ENCODE measurements at regions not wholly inside any gene's neighbourhood (a gene's known extent, or its start where the extent isn't known, plus 50 kb on each side); places are given as distances from the start of the nearest gene placed in this dataset.

DNA sequence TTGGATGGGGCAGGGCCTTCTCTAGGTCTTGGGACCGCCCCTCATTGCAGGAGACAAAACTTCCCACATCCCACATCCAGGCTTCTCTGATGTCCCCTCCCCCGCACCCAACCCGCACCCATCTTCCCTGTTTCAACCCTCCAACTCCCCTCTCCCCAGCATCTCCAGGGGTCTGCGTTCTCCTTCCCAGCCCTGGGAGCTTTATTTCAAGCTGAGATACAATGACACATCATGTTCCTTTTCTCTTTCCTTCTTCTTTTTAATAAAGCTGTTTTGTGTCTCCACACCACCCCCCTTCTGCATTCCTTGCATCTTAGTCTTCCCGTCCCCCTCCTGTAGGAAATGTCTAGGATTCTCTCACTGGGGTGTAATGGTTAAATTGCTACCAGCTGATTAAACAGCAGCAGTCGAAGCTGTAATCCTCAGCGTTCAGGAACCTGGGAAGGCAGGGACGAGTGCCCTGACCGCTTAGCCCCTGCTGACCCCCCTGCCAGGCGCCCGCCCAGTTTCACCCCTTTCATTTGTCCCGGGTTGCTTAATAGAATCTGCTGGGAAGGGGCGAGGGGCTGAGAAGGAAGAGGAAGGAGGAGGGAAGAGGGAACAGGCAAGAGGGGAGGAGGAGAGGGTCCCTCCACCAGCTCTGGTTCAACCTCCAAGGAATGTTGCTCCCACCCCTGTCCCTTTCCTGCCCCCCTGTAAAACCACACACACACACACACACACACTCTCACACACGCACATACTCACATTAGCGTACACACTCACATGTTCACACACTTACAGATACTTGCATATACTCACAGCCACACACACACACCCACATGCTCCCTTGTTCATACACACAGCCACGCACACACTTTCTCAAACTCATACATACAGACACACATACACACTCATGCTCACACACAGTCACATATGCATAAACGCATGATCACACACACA lies 104.5 kb upstream of the MED13L start:
- H4K20me1 ChIP-seq (ENCODE audit: control insufficient read depth, extremely low read depth, insufficient read depth, low read length) = no peaks in the 10 kb centered on the region
- H2AFZ ChIP-seq (ENCODE audit: low read length) = peak overlapping the region; percentile 11
- H3K4me1 ChIP-seq (ENCODE audit: control insufficient read depth, extremely low read depth, insufficient read depth, low read length) = peaks cover 21% of the 10 kb centered on the region
- peak overlapping the region; percentile 54 for H3K9ac ChIP-seq (ENCODE audit: insufficient read depth, low read length)
- H3K27me3 ChIP-seq (ENCODE audit: control insufficient read depth, insufficient read depth, low read length) = no peaks in the 10 kb centered on the region
- H3K79me2 ChIP-seq (ENCODE audit: control insufficient read depth, insufficient read depth, low read length) = no peaks in the 10 kb centered on the region
- H3K36me3 ChIP-seq (ENCODE audit: control insufficient read depth, insufficient read depth, low read length) = no peaks in the 10 kb centered on the region
- peak; percentile 93 to 99 for DNase-seq (ENCODE audit: low read depth in 2 of 2)
- H3K9me3 ChIP-seq (ENCODE audit: control insufficient read depth, insufficient read depth, low read depth, low read length) = no peaks in the 10 kb centered on the region
- peak overlapping the region; percentile 74 for H3K4me2 ChIP-seq (ENCODE audit: extremely low read depth, insufficient read depth, low read length)
- no peak for TF ChIP-seq EZH2 (IDR thresholded peaks at IDR 0.05; ENCODE audit: low read length, missing control alignments)
- TF ChIP-seq, protein P1, sequence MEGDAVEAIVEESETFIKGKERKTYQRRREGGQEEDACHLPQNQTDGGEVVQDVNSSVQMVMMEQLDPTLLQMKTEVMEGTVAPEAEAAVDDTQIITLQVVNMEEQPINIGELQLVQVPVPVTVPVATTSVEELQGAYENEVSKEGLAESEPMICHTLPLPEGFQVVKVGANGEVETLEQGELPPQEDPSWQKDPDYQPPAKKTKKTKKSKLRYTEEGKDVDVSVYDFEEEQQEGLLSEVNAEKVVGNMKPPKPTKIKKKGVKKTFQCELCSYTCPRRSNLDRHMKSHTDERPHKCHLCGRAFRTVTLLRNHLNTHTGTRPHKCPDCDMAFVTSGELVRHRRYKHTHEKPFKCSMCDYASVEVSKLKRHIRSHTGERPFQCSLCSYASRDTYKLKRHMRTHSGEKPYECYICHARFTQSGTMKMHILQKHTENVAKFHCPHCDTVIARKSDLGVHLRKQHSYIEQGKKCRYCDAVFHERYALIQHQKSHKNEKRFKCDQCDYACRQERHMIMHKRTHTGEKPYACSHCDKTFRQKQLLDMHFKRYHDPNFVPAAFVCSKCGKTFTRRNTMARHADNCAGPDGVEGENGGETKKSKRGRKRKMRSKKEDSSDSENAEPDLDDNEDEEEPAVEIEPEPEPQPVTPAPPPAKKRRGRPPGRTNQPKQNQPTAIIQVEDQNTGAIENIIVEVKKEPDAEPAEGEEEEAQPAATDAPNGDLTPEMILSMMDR (conservative IDR thresholded peaks at IDR 0.05 in 1 of 2, IDR thresholded peaks at IDR 0.05 in 1 of 2; ENCODE audit: low read depth in 1 of 2, low read length in 2 of 2) = no peak
- peak overlapping the region; percentile 95 for H3K27ac ChIP-seq (ENCODE audit: insufficient read depth, low read length)
- H3K4me3 ChIP-seq (replicated peaks in 1 of 4; ENCODE audit: control extremely low read depth in 1 of 4, insufficient read depth in 1 of 4, low read depth in 3 of 4, low read length in 4 of 4) = peak overlapping the region in 3 of 4 experiments; percentile 18 to 44 (median 18)

DNA sequence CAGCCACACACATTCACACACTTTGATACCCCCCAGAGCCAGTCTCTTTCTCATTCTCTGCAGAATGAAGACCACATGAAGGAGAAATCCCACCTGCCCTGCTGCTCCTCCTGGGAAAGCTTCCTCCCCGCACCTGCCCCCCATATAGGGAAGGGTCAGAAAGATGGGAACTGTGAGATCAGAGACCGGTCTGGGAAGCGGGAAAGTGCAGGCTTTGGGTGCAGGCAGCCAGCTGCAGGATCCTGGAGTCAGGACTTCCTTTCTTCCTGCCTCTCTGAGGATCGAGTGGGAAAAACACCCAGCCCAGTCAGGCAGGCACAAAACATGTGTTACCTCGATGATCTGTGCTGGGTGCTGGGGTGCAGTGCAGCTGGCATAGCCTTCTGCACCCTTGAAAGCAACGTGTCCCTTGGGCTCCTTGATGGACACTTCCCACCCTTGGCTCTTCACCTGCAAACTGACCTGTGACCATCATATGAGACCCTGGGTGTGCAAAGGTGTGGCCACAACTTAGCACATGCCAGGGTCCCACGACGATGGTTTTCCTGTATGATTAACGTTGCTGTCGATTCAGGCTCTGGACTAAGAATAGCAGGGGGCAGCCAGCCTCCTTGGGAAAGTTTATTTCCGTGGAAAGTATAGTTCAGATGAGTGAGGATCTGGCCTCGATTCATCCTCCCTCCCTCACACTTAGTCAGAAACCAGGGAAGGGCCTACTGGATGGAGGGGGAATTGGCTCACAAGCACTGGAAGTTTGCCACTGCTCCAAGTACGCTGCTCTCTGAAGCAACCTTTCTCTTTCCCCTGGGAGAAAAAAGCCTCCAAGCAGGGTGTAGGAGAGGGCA lies 105.4 kb upstream of the MED13L start:
- Histone ChIP-seq H3K27me3 (ENCODE audit: control insufficient read depth, insufficient read depth, low read length) (no peaks in the 10 kb centered on the region), H3K79me2 (ENCODE audit: control insufficient read depth, insufficient read depth, low read length) (no peaks in the 10 kb centered on the region), H4K20me1 (ENCODE audit: control insufficient read depth, extremely low read depth, insufficient read depth, low read length) (no peaks in the 10 kb centered on the region), H2AFZ (ENCODE audit: low read length) (no peak overlapping the region), H3K4me2 (ENCODE audit: extremely low read depth, insufficient read depth, low read length) (peak overlapping the region; percentile 74), H3K9me3 (ENCODE audit: control insufficient read depth, insufficient read depth, low read depth, low read length) (no peaks in the 10 kb centered on the region), H3K4me3 (replicated peaks in 1 of 4; ENCODE audit: control extremely low read depth in 1 of 4, insufficient read depth in 1 of 4, low read depth in 3 of 4, low read length in 4 of 4) (peak overlapping the region in 3 of 4 experiments; percentile 18 to 44 (median 18)), H3K27ac (ENCODE audit: insufficient read depth, low read length) (peak overlapping the region; percentile 95), H3K36me3 (ENCODE audit: control insufficient read depth, insufficient read depth, low read length) (no peaks in the 10 kb centered on the region), H3K9ac (ENCODE audit: insufficient read depth, low read length) (peak overlapping the region; percentile 62), H3K4me1 (ENCODE audit: control insufficient read depth, extremely low read depth, insufficient read depth, low read length) (peaks cover 18% of the 10 kb centered on the region)
- no peak for TF ChIP-seq EZH2 (IDR thresholded peaks at IDR 0.05; ENCODE audit: low read length, missing control alignments)
- TF ChIP-seq, protein P1 (conservative IDR thresholded peaks at IDR 0.05 in 1 of 2, IDR thresholded peaks at IDR 0.05 in 1 of 2; ENCODE audit: low read depth in 1 of 2, low read length in 2 of 2) = peak in 1 of 2 donors; percentile 20
- peak; percentile 99 for DNase-seq (ENCODE audit: low read depth in 2 of 2)

DNA sequence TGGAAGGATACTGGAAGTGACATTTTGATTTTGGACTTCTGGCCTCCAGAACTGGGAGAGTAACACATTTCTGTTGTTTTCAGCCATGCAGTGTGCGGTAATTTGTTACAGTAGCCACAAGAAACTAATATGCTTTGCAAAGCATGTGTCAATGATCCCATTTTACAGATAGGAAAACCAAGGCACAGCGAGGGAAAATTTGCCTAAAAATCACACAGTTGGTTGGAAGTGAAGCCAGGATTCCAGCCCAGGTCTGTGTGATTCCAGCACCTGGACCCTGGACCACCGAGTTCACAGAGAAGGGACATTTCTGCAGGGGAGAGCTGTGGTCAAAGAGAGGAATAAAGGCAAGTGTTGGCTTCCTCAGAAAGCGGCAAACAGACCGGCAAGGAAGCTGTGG lies 106.7 kb upstream of the MED13L start:
- H3K9ac ChIP-seq (ENCODE audit: insufficient read depth, low read length) = no peak overlapping the region
- H3K4me2 ChIP-seq (ENCODE audit: extremely low read depth, insufficient read depth, low read length) = no peak overlapping the region
- no peak overlapping the region for H3K4me3 ChIP-seq (replicated peaks in 1 of 4; ENCODE audit: control extremely low read depth in 1 of 4, insufficient read depth in 1 of 4, low read depth in 3 of 4, low read length in 4 of 4)
- peaks cover 19% of the 10 kb centered on the region for H3K4me1 ChIP-seq (ENCODE audit: control insufficient read depth, extremely low read depth, insufficient read depth, low read length)
- no peaks in the 10 kb centered on the region for H3K27me3 ChIP-seq (ENCODE audit: control insufficient read depth, insufficient read depth, low read length)
- DNase-seq (ENCODE audit: low read depth in 2 of 2) = no peak
- no peaks in the 10 kb centered on the region for H3K9me3 ChIP-seq (ENCODE audit: control insufficient read depth, insufficient read depth, low read depth, low read length)
- no peaks in the 10 kb centered on the region for H4K20me1 ChIP-seq (ENCODE audit: control insufficient read depth, extremely low read depth, insufficient read depth, low read length)
- no peaks in the 10 kb centered on the region for H3K79me2 ChIP-seq (ENCODE audit: control insufficient read depth, insufficient read depth, low read length)
- no peak overlapping the region for H3K27ac ChIP-seq (ENCODE audit: insufficient read depth, low read length)
- no peaks in the 10 kb centered on the region for H3K36me3 ChIP-seq (ENCODE audit: control insufficient read depth, insufficient read depth, low read length)
- H2AFZ ChIP-seq (ENCODE audit: low read length) = no peak overlapping the region
- TF ChIP-seq EZH2 (IDR thresholded peaks at IDR 0.05; ENCODE audit: low read length, missing control alignments) = no peak

Measured in fibroblast of lung (primary cell).